H9 (cell line): ENCODE measurements at regions not wholly inside any gene's neighbourhood (a gene's known extent, or its start where the extent isn't known, plus 50 kb on each side); places are given as distances from the start of the nearest gene placed in this dataset.

Experiments used
- DNase-seq: peaks from one replicate; pipeline ENCODE4 v3.0.0-alpha.2; 2017
- H2AFZ ChIP-seq: one replicate; pipeline ENCODE4 v1.6.1; 2013; ENCODE audit warnings: mild to moderate bottlenecking, low read length, control low read depth, moderate library complexity
- H2AK5ac ChIP-seq: 2 replicates; pipeline ENCODE4 v1.6.1; 2013; ENCODE audit warnings: low read length, control low read depth, mixed read lengths; ENCODE audit not compliant: insufficient read length
- H2BK120ac ChIP-seq: one replicate; pipeline ENCODE4 v1.6.1; 2013; ENCODE audit warnings: low read depth, mild to moderate bottlenecking, low read length, control low read depth, inconsistent platforms; ENCODE audit not compliant: poor library complexity, severe bottlenecking
- H2BK12ac ChIP-seq: 2 replicates; pipeline ENCODE4 v1.6.1; 2013; ENCODE audit warnings: low read length, control low read depth, mixed read lengths, low read depth; ENCODE audit not compliant: insufficient read length
- H2BK15ac ChIP-seq: 2 replicates; pipeline ENCODE4 v1.6.1; 2013; ENCODE audit warnings: low read depth, low read length, control low read depth
- H2BK20ac ChIP-seq: one replicate; pipeline ENCODE4 v1.6.1; 2013; ENCODE audit warnings: low read depth, mild to moderate bottlenecking, low read length, control low read depth, inconsistent platforms; ENCODE audit not compliant: poor library complexity, severe bottlenecking
- H2BK5ac ChIP-seq: 2 replicates; pipeline ENCODE4 v1.6.1; 2013; ENCODE audit warnings: low read length, control low read depth, mixed read lengths; ENCODE audit not compliant: insufficient read length
- H3K14ac ChIP-seq: 2 replicates; pipeline ENCODE4 v1.6.1; 2013; ENCODE audit warnings: low read length, control low read depth; ENCODE audit not compliant: insufficient read depth
- H3K18ac ChIP-seq: 2 replicates; pipeline ENCODE4 v1.6.1; 2013; ENCODE audit warnings: low read depth, mild to moderate bottlenecking, mixed read lengths, low read length, control low read depth; ENCODE audit not compliant: insufficient read length
- H3K23ac ChIP-seq: 2 replicates; pipeline ENCODE4 v1.6.1; 2013; ENCODE audit warnings: low read length, control low read depth, mixed read lengths, low read depth; ENCODE audit not compliant: insufficient read length
- H3K23me2 ChIP-seq: 2 replicates; pipeline ENCODE4 v1.6.1; 2013; ENCODE audit warnings: low read depth, mild to moderate bottlenecking, mixed read lengths, low read length, control low read depth; ENCODE audit not compliant: insufficient read length, poor library complexity, severe bottlenecking
- H3K27ac ChIP-seq: 2 replicates; pipeline ENCODE4 v1.5.1; 2013; ENCODE audit warnings: low read length, control low read depth, mixed read lengths, low read depth; ENCODE audit not compliant: insufficient read length
- H3K27me3 ChIP-seq: 2 replicates; pipeline ENCODE4 v1.6.1; 2013; ENCODE audit warnings: low read length, control low read depth, inconsistent platforms; ENCODE audit not compliant: insufficient read depth
- H3K4ac ChIP-seq: 2 replicates; pipeline ENCODE4 v1.6.1; 2013; ENCODE audit warnings: low read depth, mild to moderate bottlenecking, control low read depth, inconsistent platforms, low read length, moderate library complexity
- H3K4me1 ChIP-seq: 2 replicates; pipeline ENCODE4 v1.6.1; 2013; ENCODE audit warnings: low read length, control low read depth, inconsistent platforms; ENCODE audit not compliant: insufficient read depth
- H3K4me2 ChIP-seq: 2 replicates; pipeline ENCODE4 v1.6.1; 2013; ENCODE audit warnings: low read length, control low read depth, mixed read lengths; ENCODE audit not compliant: insufficient read length, insufficient read depth
- H3K56ac ChIP-seq: 2 replicates; pipeline ENCODE4 v1.6.1; 2013; ENCODE audit warnings: low read depth, mild to moderate bottlenecking, mixed read lengths, low read length, control low read depth; ENCODE audit not compliant: insufficient read length
- H3K79me1 ChIP-seq: 2 replicates; pipeline ENCODE4 v1.6.1; 2013; ENCODE audit warnings: low read depth, mild to moderate bottlenecking, moderate library complexity, low read length, control low read depth, inconsistent platforms; ENCODE audit not compliant: insufficient read depth, poor library complexity, severe bottlenecking
- H3K79me2 ChIP-seq: 2 replicates; pipeline ENCODE4 v1.6.1; 2013; ENCODE audit warnings: low read length, control low read depth, inconsistent platforms; ENCODE audit not compliant: insufficient read depth
- H3K9ac ChIP-seq: 2 replicates; pipeline ENCODE4 v1.6.1; 2013; ENCODE audit warnings: low read length, control low read depth, mixed read lengths; ENCODE audit not compliant: insufficient read length; ENCODE audit errors: extremely low read depth
- H3K9me3 ChIP-seq: one replicate; pipeline ENCODE4 v1.6.1; 2013; ENCODE audit warnings: low read depth, low read length, inconsistent platforms; ENCODE audit not compliant: control insufficient read depth
- H3T11ph ChIP-seq: one replicate; pipeline ENCODE4 v1.6.1; 2013; ENCODE audit warnings: mild to moderate bottlenecking, low read length, control low read depth, inconsistent platforms
- H4K20me1 ChIP-seq: one replicate; pipeline ENCODE4 v1.6.1; 2013; ENCODE audit not compliant: control insufficient read depth, insufficient read length, insufficient read depth
- H4K5ac ChIP-seq: 2 replicates; pipeline ENCODE4 v1.6.1; 2013; ENCODE audit warnings: low read depth, mild to moderate bottlenecking, mixed read lengths, low read length, control low read depth; ENCODE audit not compliant: insufficient read length
- H4K8ac ChIP-seq: replicated peaks from 2 replicates; pipeline ENCODE4 v1.6.1; 2013; ENCODE audit warnings: low read length, control low read depth, mixed read lengths, low read depth; ENCODE audit not compliant: insufficient read length
- H4K91ac ChIP-seq: 2 replicates; pipeline ENCODE4 v1.6.1; 2013; ENCODE audit warnings: low read depth, mild to moderate bottlenecking, moderate library complexity, mixed read lengths, low read length, control low read depth; ENCODE audit not compliant: insufficient read length
- H3K27ac Mint-ChIP-seq, 3 experiments: 2 replicates in 2 of 3; 3 replicates in 1 of 3; pipeline ENCODE4 v1.8.0; 2020 to 2021; ENCODE audit warnings: mixed read lengths in 3 of 3, mild to moderate bottlenecking in 1 of 3, moderate library complexity in 1 of 3
- H3K27me3 Mint-ChIP-seq: 2 replicates; pipeline ENCODE4 v1.8.0; 2021; ENCODE audit warnings: low read depth, mild to moderate bottlenecking, moderate library complexity, mixed read lengths
- H3K36me3 Mint-ChIP-seq, 3 experiments: 2 replicates in 2 of 3; 3 replicates in 1 of 3; pipeline ENCODE4 v1.8.0; 2020 to 2021; ENCODE audit warnings: low read depth in 3 of 3, mixed read lengths in 3 of 3; ENCODE audit not compliant: insufficient read depth in 1 of 3
- H3K4me1 Mint-ChIP-seq, 2 experiments: 2 replicates each; pipeline ENCODE4 v1.8.0; 2020; ENCODE audit warnings: mixed read lengths in 2 of 2
- H3K4me3 Mint-ChIP-seq, 2 experiments: 2 replicates in 1 of 2; 3 replicates in 1 of 2; pipeline ENCODE4 v1.8.0; 2020 to 2021; ENCODE audit warnings: mild to moderate bottlenecking in 2 of 2, mixed read lengths in 2 of 2, moderate library complexity in 1 of 2
- H3K9me3 Mint-ChIP-seq, 2 experiments: 2 replicates in 1 of 2; 3 replicates in 1 of 2; pipeline ENCODE4 v1.8.0; 2020; ENCODE audit warnings: mild to moderate bottlenecking in 2 of 2, mixed read lengths in 2 of 2, moderate library complexity in 1 of 2
- CTCF ChIP-seq: fragments of 200-600 bp; sonication (generic); conservative IDR thresholded peaks from 3 replicates; pipeline ENCODE4 v1.8.0; 2021; ENCODE audit warnings: antibody characterized with exemption, mild to moderate bottlenecking
- WGBS: extraction: QIAGEN DNeasy Blood & Tissue Kit; methylation state at CpG from one replicate; pipeline ENCODE4 v1.1.7; 2013; ENCODE audit warnings: missing lambda C conversion rate, low lambda C conversion rate, mixed read lengths; ENCODE audit not compliant: insufficient read length; ENCODE audit errors: extremely low coverage; 5-methylcytosine and 5-hydroxymethylcytosine counted together

GRCh38 chr22:48695731-48696305 is 1131.9 kb downstream of the BRD1 start:
- no peaks in the 10 kb centered on the region for H3K36me3 Mint-ChIP-seq
- Histone ChIP-seq H3K4me1 (no peaks in the 10 kb centered on the region), H3K4ac (no peak overlapping the region), H2BK20ac (no peak overlapping the region), H2BK120ac (no peak overlapping the region), H3K27ac (no peak overlapping the region), H3K23ac (no peak overlapping the region), H3K9me3 (no peaks in the 10 kb centered on the region), H3K56ac (no peak overlapping the region), H3K9ac (no peak overlapping the region), H3K14ac (no peak overlapping the region; the same call in 1 of the 2 replicates), H4K20me1 (no peaks in the 10 kb centered on the region), H3K79me1 (no peaks in the 10 kb centered on the region), H2BK12ac (no peak overlapping the region), H3K4me2 (no peak overlapping the region), H2BK15ac (no peak overlapping the region), H2BK5ac (no peak overlapping the region), H3T11ph (no peak overlapping the region), H3K79me2 (no peaks in the 10 kb centered on the region), H3K27me3 (no peaks in the 10 kb centered on the region), H4K5ac (no peak overlapping the region), H2AK5ac (no peak overlapping the region), H2AFZ (no peak overlapping the region), H4K91ac (no peak overlapping the region), H3K18ac (no peak overlapping the region), H3K23me2 (peaks cover 3% of the 10 kb centered on the region), H4K8ac (no peak overlapping the region)
- no CpG with 5 or more reads among the region's 19 CpGs for WGBS
- no peak for TF ChIP-seq CTCF
- no peak overlapping the region for H3K27ac Mint-ChIP-seq
- H3K4me3 Mint-ChIP-seq = no peak overlapping the region
- H3K4me1 Mint-ChIP-seq = no peaks in the 10 kb centered on the region
- no peaks in the 10 kb centered on the region; a peak in 1 of 5 replicates for H3K9me3 Mint-ChIP-seq
- H3K27me3 Mint-ChIP-seq = no peaks in the 10 kb centered on the region
- no peak for DNase-seq
